MM.1S (cell line): ENCODE measurements at regions not wholly inside any gene's neighbourhood (a gene's known extent, or its start where the extent isn't known, plus 50 kb on each side); places are given as distances from the start of the nearest gene placed in this dataset.

ENCODE experiments used
- EZH2 ChIP-seq: fragments of 300-600 bp; sonication (generic); optimal IDR thresholded peaks from 2 replicates; pipeline ENCODE3; 2017; ENCODE audit warnings: low read depth, mild to moderate bottlenecking, antibody characterized with exemption, low read length, mixed read lengths
- EZH2phosphoT487 ChIP-seq: fragments of 300-600 bp; sonication (generic); IDR thresholded peaks from 2 replicates; pipeline ENCODE4 v1.6.1; 2018; ENCODE audit warnings: antibody characterized with exemption, low read length
- TF ChIP-seq, protein P1 (sequence below): fragments of 300-600 bp; sonication (generic); IDR thresholded peaks from 2 replicates; pipeline ENCODE4 v1.5.1; 2016; ENCODE audit warnings: antibody characterized with exemption, low read length, mixed read lengths

DNA sequence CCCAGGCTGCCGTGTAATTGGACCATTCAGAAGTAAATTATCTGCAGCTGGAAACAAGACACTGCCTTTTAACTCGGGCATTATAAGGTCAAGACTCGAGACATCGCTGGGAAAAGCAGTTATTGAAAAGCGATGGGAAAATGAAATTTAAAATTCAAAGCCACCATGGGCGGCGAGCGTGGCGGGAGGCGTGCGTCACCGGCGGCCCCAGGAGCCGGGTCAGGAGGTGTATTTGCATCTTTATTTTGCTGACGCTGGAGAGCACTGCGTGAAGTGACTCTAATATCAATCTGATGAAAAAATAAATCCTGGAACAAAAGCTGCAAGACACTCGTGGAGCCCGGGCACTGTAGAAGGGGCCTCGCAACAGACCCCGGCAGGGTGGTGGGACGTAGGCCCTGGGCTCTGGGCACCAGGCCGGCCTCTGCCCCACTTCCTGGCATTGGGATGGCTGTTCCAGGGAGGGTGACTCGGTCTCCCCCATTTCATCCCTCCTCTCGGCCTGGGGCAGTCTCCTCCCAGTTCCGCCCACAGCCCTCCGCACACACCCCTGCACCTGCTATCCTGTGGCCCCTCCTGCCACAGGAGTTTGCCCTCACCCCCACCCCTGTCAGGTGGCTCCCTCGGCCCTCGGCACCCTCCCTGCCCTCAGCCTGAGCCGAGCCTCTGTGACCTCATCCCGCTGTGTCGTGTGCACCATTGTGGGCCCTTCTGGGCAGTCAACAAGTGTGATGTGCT lies 196.2 kb downstream of the KIF26A start:
- no peak for TF ChIP-seq EZH2
- TF ChIP-seq, protein P1, sequence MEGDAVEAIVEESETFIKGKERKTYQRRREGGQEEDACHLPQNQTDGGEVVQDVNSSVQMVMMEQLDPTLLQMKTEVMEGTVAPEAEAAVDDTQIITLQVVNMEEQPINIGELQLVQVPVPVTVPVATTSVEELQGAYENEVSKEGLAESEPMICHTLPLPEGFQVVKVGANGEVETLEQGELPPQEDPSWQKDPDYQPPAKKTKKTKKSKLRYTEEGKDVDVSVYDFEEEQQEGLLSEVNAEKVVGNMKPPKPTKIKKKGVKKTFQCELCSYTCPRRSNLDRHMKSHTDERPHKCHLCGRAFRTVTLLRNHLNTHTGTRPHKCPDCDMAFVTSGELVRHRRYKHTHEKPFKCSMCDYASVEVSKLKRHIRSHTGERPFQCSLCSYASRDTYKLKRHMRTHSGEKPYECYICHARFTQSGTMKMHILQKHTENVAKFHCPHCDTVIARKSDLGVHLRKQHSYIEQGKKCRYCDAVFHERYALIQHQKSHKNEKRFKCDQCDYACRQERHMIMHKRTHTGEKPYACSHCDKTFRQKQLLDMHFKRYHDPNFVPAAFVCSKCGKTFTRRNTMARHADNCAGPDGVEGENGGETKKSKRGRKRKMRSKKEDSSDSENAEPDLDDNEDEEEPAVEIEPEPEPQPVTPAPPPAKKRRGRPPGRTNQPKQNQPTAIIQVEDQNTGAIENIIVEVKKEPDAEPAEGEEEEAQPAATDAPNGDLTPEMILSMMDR: no peak
- TF ChIP-seq EZH2phosphoT487: no peak
